ENCODE measurements at regions not wholly inside any gene's neighbourhood (a gene's known extent, or its start where the extent isn't known, plus 50 kb on each side); places are given as distances from the start of the nearest gene placed in this dataset.
A peak's percentile ranks its signal among the peaks of the same experiment; 100 is the strongest.

DNA sequence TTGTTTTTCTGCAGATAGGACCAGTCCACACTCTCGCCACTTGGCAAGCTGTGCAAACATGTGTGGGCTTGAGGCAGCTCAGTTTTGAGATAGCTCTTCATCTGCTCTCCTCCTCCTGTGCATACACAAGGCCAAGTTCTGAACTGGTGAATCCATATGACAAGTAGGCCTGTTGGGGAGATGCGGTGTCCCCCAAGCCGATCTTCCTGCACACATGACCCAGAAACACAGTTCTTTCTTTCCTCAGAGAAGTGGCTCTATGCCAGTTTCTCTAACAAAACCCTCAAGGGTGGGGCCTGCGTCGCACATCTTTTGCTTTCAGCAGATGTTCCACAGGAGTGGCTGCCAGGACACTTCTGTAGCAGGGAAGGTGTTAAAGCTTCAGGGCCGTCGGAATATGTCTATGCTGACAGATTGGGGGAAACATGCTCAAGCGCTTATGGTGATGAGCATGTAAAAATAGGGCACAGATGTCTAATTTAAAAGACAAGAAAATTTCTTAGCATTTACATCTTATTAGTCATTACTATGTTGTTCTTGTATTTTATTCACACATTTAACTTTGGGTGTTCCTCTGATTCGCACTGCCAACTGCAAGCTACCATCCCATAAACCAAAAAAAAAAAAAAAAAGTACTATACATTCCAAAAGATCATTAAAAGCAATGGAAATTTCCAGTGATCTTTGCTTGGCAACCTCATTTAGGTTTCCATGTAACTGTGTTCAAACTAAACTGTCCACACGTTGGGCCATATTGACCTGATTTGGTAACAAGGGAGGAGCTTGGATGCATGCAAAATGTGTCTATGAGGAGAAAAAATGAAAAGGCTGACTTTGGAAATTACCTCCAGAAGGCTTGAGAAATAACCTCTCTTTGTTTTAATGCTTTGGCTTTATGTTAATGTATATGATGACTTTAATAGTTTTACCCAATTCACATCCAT, 1055.5 kb upstream of the KLHL29 start:
- POLR2A ChIA-PET: no interaction called here
- DNase-seq (ENCODE audit: extremely low spot score): no peak
- CTCF ChIA-PET: no interaction called here
- TF ChIP-seq ELF4 (IDR thresholded peaks at IDR 0.05) (no peak), SP1 (IDR thresholded peaks at IDR 0.05) (no peak), L3MBTL2 (conservative IDR thresholded peaks at IDR 0.05) (no peak), TARDBP (IDR thresholded peaks at IDR 0.05) (no peak), LEF1 (IDR thresholded peaks at IDR 0.05; ENCODE audit: borderline replicate concordance) (no peak), CTBP1 (IDR thresholded peaks at IDR 0.05; ENCODE audit: borderline replicate concordance) (no peak), FOXA1 (IDR thresholded peaks at IDR 0.05) (no peak), BHLHE40 (IDR thresholded peaks at IDR 0.05; ENCODE audit: borderline replicate concordance) (no peak), ZNF384 (IDR thresholded peaks at IDR 0.05) (no peak), FOXK2 (IDR thresholded peaks at IDR 0.05) (no peak), FOXM1 (IDR thresholded peaks at IDR 0.05; ENCODE audit: borderline replicate concordance) (no peak), HDGF (IDR thresholded peaks at IDR 0.05; ENCODE audit: borderline replicate concordance) (no peak), ARNT (IDR thresholded peaks at IDR 0.05) (no peak), NFRKB (IDR thresholded peaks at IDR 0.05) (no peak), SUZ12 (IDR thresholded peaks at IDR 0.05) (no peak)
- TF ChIP-seq, protein P1, sequence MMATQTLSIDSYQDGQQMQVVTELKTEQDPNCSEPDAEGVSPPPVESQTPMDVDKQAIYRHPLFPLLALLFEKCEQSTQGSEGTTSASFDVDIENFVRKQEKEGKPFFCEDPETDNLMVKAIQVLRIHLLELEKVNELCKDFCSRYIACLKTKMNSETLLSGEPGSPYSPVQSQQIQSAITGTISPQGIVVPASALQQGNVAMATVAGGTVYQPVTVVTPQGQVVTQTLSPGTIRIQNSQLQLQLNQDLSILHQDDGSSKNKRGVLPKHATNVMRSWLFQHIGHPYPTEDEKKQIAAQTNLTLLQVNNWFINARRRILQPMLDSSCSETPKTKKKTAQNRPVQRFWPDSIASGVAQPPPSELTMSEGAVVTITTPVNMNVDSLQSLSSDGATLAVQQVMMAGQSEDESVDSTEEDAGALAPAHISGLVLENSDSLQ (IDR thresholded peaks at IDR 0.05): no peak

DNA sequence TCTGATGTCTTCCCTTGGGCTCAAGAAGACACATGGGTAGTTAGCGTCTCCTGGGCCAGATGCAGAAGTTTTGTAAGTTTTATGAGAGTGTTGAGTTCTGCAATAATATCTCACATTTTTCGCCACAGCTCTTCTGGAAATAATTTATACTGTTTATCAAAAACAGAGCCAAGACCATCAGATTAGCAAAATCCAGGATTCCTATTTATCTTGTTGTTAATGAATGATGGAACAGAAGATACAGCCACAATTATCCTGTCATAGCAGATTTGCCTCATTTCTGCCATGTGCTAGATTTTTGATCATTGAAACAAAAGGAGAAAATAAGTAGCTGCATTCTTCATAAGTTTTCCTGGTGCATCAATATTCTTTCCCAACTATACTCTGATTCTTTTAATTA, 1048.6 kb upstream of the KLHL29 start:
- POLR2A ChIA-PET: no interaction called here
- TF ChIP-seq FOXA1 (IDR thresholded peaks at IDR 0.05) (no peak), ELF4 (IDR thresholded peaks at IDR 0.05) (no peak), ZNF384 (IDR thresholded peaks at IDR 0.05) (no peak), LEF1 (IDR thresholded peaks at IDR 0.05; ENCODE audit: borderline replicate concordance) (no peak), TARDBP (IDR thresholded peaks at IDR 0.05) (no peak)
- CTCF ChIA-PET: no interaction called here
- no peak for DNase-seq (ENCODE audit: extremely low spot score)

- ChIA-PET POLR2A (no interaction called here), CTCF (no interaction called here)
- no peak for TF ChIP-seq ELF4 (IDR thresholded peaks at IDR 0.05)
- no peak for TF ChIP-seq LEF1 (IDR thresholded peaks at IDR 0.05; ENCODE audit: borderline replicate concordance)
- TF ChIP-seq TARDBP (IDR thresholded peaks at IDR 0.05): no peak
- TF ChIP-seq ZNF384 (IDR thresholded peaks at IDR 0.05): no peak
- no peak for TF ChIP-seq FOXM1 (IDR thresholded peaks at IDR 0.05; ENCODE audit: borderline replicate concordance)
- TF ChIP-seq, protein P1 (IDR thresholded peaks at IDR 0.05): no peak
- no peak for TF ChIP-seq ARNT (IDR thresholded peaks at IDR 0.05)
- TF ChIP-seq HDGF (IDR thresholded peaks at IDR 0.05; ENCODE audit: borderline replicate concordance): no peak
- no peak for TF ChIP-seq FOXK2 (IDR thresholded peaks at IDR 0.05)
- no peak for DNase-seq (ENCODE audit: extremely low spot score)
Measured at GRCh38 chr2:22340716-22341115, 1044.3 kb upstream of the KLHL29 start.

DNA sequence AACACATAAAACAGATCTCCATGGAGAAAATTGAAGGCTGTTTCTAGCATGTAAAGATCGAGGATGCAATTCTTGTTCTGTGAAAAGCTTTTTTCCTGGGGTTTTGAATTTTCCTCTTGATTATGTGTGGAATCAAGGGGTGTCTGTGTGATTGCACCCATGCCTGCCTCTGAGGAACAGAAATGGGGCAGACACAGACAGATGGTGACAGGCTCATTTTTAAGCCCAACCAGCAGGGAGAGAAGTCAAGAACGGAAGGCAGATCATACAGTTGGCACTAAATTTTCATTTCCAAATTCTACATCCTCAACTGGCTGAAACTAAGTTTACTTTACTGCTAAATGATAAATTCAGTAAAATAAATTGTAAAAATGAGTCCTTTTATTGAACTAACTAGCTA, 1037.7 kb upstream of the KLHL29 start:
- DNase-seq (ENCODE audit: extremely low spot score): no peak
- ChIA-PET CTCF (no interaction called here), POLR2A (no interaction called here)
- no peak for TF ChIP-seq FOXM1 (IDR thresholded peaks at IDR 0.05; ENCODE audit: borderline replicate concordance)
- TF ChIP-seq HDGF (IDR thresholded peaks at IDR 0.05; ENCODE audit: borderline replicate concordance): no peak
- TF ChIP-seq SP1 (IDR thresholded peaks at IDR 0.05): no peak
- no peak for TF ChIP-seq TARDBP (IDR thresholded peaks at IDR 0.05)
- TF ChIP-seq NFRKB (IDR thresholded peaks at IDR 0.05): no peak

DNA sequence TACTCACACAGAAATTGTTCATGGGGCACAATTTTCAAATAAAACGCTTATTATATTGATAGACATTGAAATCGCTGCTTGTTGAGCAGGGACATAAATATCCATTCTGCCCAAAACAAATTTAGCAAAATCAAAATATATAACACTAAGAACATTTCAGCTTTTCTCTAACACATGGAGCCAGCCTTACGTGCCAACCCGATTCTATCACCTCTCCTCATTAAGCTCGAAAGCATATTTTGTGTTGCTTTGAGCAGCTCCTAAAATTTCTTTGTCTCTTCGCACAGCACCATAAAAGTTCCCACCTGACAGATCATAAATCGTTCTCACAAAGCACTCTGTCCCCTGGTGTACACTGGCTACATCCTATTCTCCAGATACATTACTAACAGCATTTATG, 1034.4 kb upstream of the KLHL29 start:
- TF ChIP-seq NFRKB (IDR thresholded peaks at IDR 0.05) (no peak), SP1 (IDR thresholded peaks at IDR 0.05) (no peak), HDGF (IDR thresholded peaks at IDR 0.05; ENCODE audit: borderline replicate concordance) (no peak), LEF1 (IDR thresholded peaks at IDR 0.05; ENCODE audit: borderline replicate concordance) (no peak)
- ChIA-PET CTCF (no interaction called here), POLR2A (no interaction called here)
- DNase-seq (ENCODE audit: extremely low spot score): no peak

GRCh38 chr2:22355816-22356433, 1029.1 kb upstream of the KLHL29 start:
- peak; percentile 58 for DNase-seq (ENCODE audit: extremely low spot score)
- no peak for TF ChIP-seq FOXA1 (IDR thresholded peaks at IDR 0.05)
- no peak for TF ChIP-seq BHLHE40 (IDR thresholded peaks at IDR 0.05; ENCODE audit: borderline replicate concordance)
- TF ChIP-seq LEF1 (IDR thresholded peaks at IDR 0.05; ENCODE audit: borderline replicate concordance): no peak
- no peak for TF ChIP-seq NFRKB (IDR thresholded peaks at IDR 0.05)
- no peak for TF ChIP-seq SUZ12 (IDR thresholded peaks at IDR 0.05)
- TF ChIP-seq TARDBP (IDR thresholded peaks at IDR 0.05): no peak
- CTCF ChIA-PET: interaction anchor here (0.6 to 1.1 kb wide), 5 partner anchors 175 to 1935 kb away, joined by 3 read pairs; no protein-coding TSS in a partner anchor
- POLR2A ChIA-PET: no interaction called here

- TF ChIP-seq SP1 (IDR thresholded peaks at IDR 0.05): no peak
- ChIA-PET CTCF (interaction anchor here (0.6 kb wide), 1 partner anchor 16 kb away, joined by 3 read pairs; no protein-coding TSS in a partner anchor), POLR2A (no interaction called here)
- DNase-seq (ENCODE audit: extremely low spot score): no peak
Measured at GRCh38 chr2:22359071-22359672, 1025.8 kb upstream of the KLHL29 start.
